HCT116 (cell line): ENCODE measurements at regions not wholly inside any gene's neighbourhood (a gene's known extent, or its start where the extent isn't known, plus 50 kb on each side); places are given as distances from the start of the nearest gene placed in this dataset.

Experiments
- ATAC-seq: fragments of 200-7000 bp; cut with Tn5 transposase; 2 replicates; pipeline ENCODE4 v1.9.1; 2020; ENCODE audit warnings: mild to moderate bottlenecking, moderate library complexity
- BruUV-seq: library from RNA; stranded (reverse); fragments of 400-500 nt; replicated peaks from 2 replicates; lab custom pipeline; 2021; lab: Mats Ljungman, UMichigan
- CTCF ChIA-PET: fragments of 300-600 bp; sonication (Branson Sonifier 250); formaldehyde crosslinking; loops from one replicate; lab custom pipeline; 2021; ENCODE audit warnings: antibody characterized with exemption; lab: Charles Lee
- POLR2A ChIA-PET: fragments of 300-600, 350-600 bp; sonication (Branson Sonifier 250); formaldehyde crosslinking; loops from one replicate; lab custom pipeline; 2021; ENCODE audit warnings: antibody characterized with exemption; lab: Charles Lee
- RAD21 ChIA-PET, 2 experiments: fragments of 300-600 bp; sonication (Branson Sonifier 250); formaldehyde crosslinking; loops; one replicate each; lab custom pipeline; 2023; ENCODE audit warnings: low total read pairs in 2 of 2; ENCODE audit not compliant: uncharacterized antibody in 2 of 2, unreplicated experiment in 2 of 2, low non-redundant PET in 1 of 2; lab: Charles Lee
- DNase-seq: peaks from one replicate; pipeline ENCODE4 v3.0.0-alpha.2; 2010; ENCODE audit warnings: low read depth, low spot score
- H2AFZ ChIP-seq: fragments of 200-600 bp; shearing (Covaris generic), sonication (generic); 2 replicates; pipeline ENCODE4 v1.6.1; 2017; ENCODE audit warnings: low read depth, mixed run types, mixed read lengths, antibody characterized with exemption, low read length; ENCODE audit not compliant: poor library complexity, severe bottlenecking
- H3K27ac ChIP-seq: 2 replicates; pipeline ENCODE4 v1.5.1; 2012; ENCODE audit warnings: low read depth, low read length
- H3K27me3 ChIP-seq: fragments of 200-600 bp; sonication (generic); 2 replicates; pipeline ENCODE4 v1.6.1; 2016; ENCODE audit warnings: mixed run types, low read length, mixed read lengths; ENCODE audit not compliant: insufficient read depth
- H3K36me3 ChIP-seq, 2 experiments: fragments of 200-500 bp in 1 of 2; fragments of 200-600 bp in 1 of 2; sonication (Bioruptor generic) in 1 of 2; sonication (generic) in 1 of 2; 2 replicates each; pipeline versions ENCODE4 v1.5.1 to v1.6.1; 2014 to 2016; ENCODE audit warnings: low read length in 2 of 2, inconsistent platforms in 1 of 2, mixed read lengths in 1 of 2, mixed run types in 1 of 2; ENCODE audit not compliant: insufficient read depth in 2 of 2, control insufficient read depth in 1 of 2
- H3K4me1 ChIP-seq, 2 experiments: fragments of 200-600 bp in 1 of 2; sonication (generic) in 1 of 2; 2 replicates each; pipeline versions ENCODE4 v1.5.1 to v1.6.1; 2012 to 2017; ENCODE audit warnings: low read length in 2 of 2, inconsistent platforms in 1 of 2, mild to moderate bottlenecking in 1 of 2, mixed read lengths in 1 of 2, mixed run types in 1 of 2, moderate library complexity in 1 of 2; ENCODE audit not compliant: insufficient read depth in 2 of 2, control insufficient read depth in 1 of 2
- H3K4me2 ChIP-seq: fragments of 200-600 bp; sonication (generic); 2 replicates; pipeline ENCODE4 v1.6.1; 2017; ENCODE audit warnings: mixed run types, low read length, mixed read lengths
- H3K4me3 ChIP-seq, 2 experiments: fragments of 200-600 bp in 1 of 2; sonication (generic) in 1 of 2; replicated peaks in 1 of 2; 2 replicates each; pipeline ENCODE4 v1.5.1; 2011 to 2016; ENCODE audit warnings: low read length in 2 of 2, control low read depth in 1 of 2, low read depth in 1 of 2, mild to moderate bottlenecking in 1 of 2, mixed read lengths in 1 of 2, mixed run types in 1 of 2
- H3K79me2 ChIP-seq: fragments of 200-600 bp; sonication (generic); 2 replicates; pipeline ENCODE4 v1.6.1; 2017; ENCODE audit warnings: mild to moderate bottlenecking, mixed run types, low read length, moderate library complexity, mixed read lengths; ENCODE audit not compliant: insufficient read depth
- H3K9ac ChIP-seq: fragments of 200-600 bp; sonication (generic); 2 replicates; pipeline ENCODE4 v1.6.1; 2016; ENCODE audit warnings: low read length, mixed read lengths
- H3K9me2 ChIP-seq: fragments of 200-600 bp; sonication (generic), shearing (Covaris generic); 2 replicates; pipeline ENCODE4 v1.6.1; 2017; ENCODE audit warnings: mixed run types, mild to moderate bottlenecking, moderate library complexity; ENCODE audit not compliant: insufficient read depth
- H3K9me3 ChIP-seq, 2 experiments: fragments of 200-500 bp in 1 of 2; fragments of 200-600 bp in 1 of 2; sonication (Bioruptor generic) in 1 of 2; sonication (generic) in 1 of 2; 2 replicates each; pipeline ENCODE4 v1.6.1; 2014 to 2017; ENCODE audit warnings: low read length in 2 of 2, mixed read lengths in 2 of 2, inconsistent platforms in 1 of 2, low read depth in 1 of 2, mild to moderate bottlenecking in 1 of 2, mixed run types in 1 of 2, moderate library complexity in 1 of 2; ENCODE audit not compliant: control insufficient read depth in 1 of 2, insufficient read depth in 1 of 2
- H4K20me1 ChIP-seq: fragments of 200-600 bp; sonication (generic), shearing (Covaris generic); 2 replicates; pipeline ENCODE4 v1.6.1; 2017; ENCODE audit warnings: mixed run types, mild to moderate bottlenecking, moderate library complexity; ENCODE audit not compliant: insufficient read depth
- ATF3 ChIP-seq: IDR thresholded peaks from 2 replicates; pipeline ENCODE4 v1.6.1; 2012
- CEBPB ChIP-seq: IDR thresholded peaks from 2 replicates; pipeline ENCODE4 v1.6.1; 2012; ENCODE audit warnings: low read depth
- EGR1 ChIP-seq: IDR thresholded peaks from 2 replicates; pipeline ENCODE4 v1.6.1; 2012; ENCODE audit warnings: low read depth
- FOSL1 ChIP-seq: IDR thresholded peaks from 2 replicates; pipeline ENCODE4 v1.6.1; 2012; ENCODE audit warnings: low read depth
- JUND ChIP-seq: IDR thresholded peaks from 2 replicates; pipeline ENCODE4 v1.6.1; 2012
- POLR2AphosphoS5 ChIP-seq: IDR thresholded peaks from 2 replicates; pipeline ENCODE4 v1.6.1; 2011; ENCODE audit warnings: mild to moderate bottlenecking, low read depth, low read length, moderate library complexity
- SIN3A ChIP-seq: IDR thresholded peaks from 2 replicates; pipeline ENCODE4 v1.6.1; 2012; ENCODE audit warnings: low read depth
- ZFX ChIP-seq: fragments of 450-650 bp; IDR thresholded peaks from 2 replicates; pipeline ENCODE4 v1.6.1; 2017
- ZNF274 ChIP-seq: fragments of 200-500 bp; sonication (Bioruptor generic); IDR thresholded peaks from 2 replicates; pipeline ENCODE4 v1.6.1; 2014; ENCODE audit warnings: mild to moderate bottlenecking, low read depth, low read length, inconsistent platforms
- intact Hi-C: fragments of 100-400 bp; cut with micrococcal nuclease; formaldehyde crosslinking; loops from 2 replicates; pipeline ENCODE4 v1.10.0; 2022
- TF ChIP-seq, protein P1 (sequence below): IDR thresholded peaks from 2 replicates; pipeline ENCODE4 v1.6.1; 2012; ENCODE audit warnings: low read depth
- TF ChIP-seq, protein P2 (sequence below), 3 experiments: fragments of 200-600 bp in 1 of 3; sonication (generic) in 1 of 3; IDR thresholded peaks in 2 of 3; conservative IDR thresholded peaks in 1 of 3; 2 replicates each; pipeline ENCODE4 v1.5.1; 2012 to 2017; ENCODE audit warnings: low read depth in 2 of 3, low read length in 2 of 3, antibody characterized with exemption in 1 of 3, borderline replicate concordance in 1 of 3, control low read depth in 1 of 3, mild to moderate bottlenecking in 1 of 3, mixed read lengths in 1 of 3, mixed run types in 1 of 3, moderate library complexity in 1 of 3; ENCODE audit not compliant: insufficient read depth in 1 of 3

GRCh38 chr1:187527346-187527745, 698.6 kb downstream of the PLA2G4A start (continued):
- TF ChIP-seq, protein P1, sequence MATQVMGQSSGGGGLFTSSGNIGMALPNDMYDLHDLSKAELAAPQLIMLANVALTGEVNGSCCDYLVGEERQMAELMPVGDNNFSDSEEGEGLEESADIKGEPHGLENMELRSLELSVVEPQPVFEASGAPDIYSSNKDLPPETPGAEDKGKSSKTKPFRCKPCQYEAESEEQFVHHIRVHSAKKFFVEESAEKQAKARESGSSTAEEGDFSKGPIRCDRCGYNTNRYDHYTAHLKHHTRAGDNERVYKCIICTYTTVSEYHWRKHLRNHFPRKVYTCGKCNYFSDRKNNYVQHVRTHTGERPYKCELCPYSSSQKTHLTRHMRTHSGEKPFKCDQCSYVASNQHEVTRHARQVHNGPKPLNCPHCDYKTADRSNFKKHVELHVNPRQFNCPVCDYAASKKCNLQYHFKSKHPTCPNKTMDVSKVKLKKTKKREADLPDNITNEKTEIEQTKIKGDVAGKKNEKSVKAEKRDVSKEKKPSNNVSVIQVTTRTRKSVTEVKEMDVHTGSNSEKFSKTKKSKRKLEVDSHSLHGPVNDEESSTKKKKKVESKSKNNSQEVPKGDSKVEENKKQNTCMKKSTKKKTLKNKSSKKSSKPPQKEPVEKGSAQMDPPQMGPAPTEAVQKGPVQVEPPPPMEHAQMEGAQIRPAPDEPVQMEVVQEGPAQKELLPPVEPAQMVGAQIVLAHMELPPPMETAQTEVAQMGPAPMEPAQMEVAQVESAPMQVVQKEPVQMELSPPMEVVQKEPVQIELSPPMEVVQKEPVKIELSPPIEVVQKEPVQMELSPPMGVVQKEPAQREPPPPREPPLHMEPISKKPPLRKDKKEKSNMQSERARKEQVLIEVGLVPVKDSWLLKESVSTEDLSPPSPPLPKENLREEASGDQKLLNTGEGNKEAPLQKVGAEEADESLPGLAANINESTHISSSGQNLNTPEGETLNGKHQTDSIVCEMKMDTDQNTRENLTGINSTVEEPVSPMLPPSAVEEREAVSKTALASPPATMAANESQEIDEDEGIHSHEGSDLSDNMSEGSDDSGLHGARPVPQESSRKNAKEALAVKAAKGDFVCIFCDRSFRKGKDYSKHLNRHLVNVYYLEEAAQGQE: no peak
- TF ChIP-seq JUND (no peak), POLR2AphosphoS5 (no peak), EGR1 (no peak), ATF3 (no peak), FOSL1 (no peak), CEBPB (no peak), ZNF274 (no peak), SIN3A (no peak)

GRCh38 chr1:187537936-187538335, 709.2 kb downstream of the PLA2G4A start:
- Histone ChIP-seq H3K27ac (no peak overlapping the region), H3K36me3 (no peaks in the 10 kb centered on the region), H3K9me3 (no peaks in the 10 kb centered on the region), H2AFZ (no peak overlapping the region), H3K9me2 (no peaks in the 10 kb centered on the region), H3K4me3 (no peak overlapping the region)
- intact Hi-C loops: no loop called here
- no peak for DNase-seq
- POLR2A ChIA-PET: no interaction called here
- no TSS peak for BruUV-seq
- CTCF ChIA-PET: no interaction called here
- TF ChIP-seq ZFX: no peak
- TF ChIP-seq, protein P2, sequence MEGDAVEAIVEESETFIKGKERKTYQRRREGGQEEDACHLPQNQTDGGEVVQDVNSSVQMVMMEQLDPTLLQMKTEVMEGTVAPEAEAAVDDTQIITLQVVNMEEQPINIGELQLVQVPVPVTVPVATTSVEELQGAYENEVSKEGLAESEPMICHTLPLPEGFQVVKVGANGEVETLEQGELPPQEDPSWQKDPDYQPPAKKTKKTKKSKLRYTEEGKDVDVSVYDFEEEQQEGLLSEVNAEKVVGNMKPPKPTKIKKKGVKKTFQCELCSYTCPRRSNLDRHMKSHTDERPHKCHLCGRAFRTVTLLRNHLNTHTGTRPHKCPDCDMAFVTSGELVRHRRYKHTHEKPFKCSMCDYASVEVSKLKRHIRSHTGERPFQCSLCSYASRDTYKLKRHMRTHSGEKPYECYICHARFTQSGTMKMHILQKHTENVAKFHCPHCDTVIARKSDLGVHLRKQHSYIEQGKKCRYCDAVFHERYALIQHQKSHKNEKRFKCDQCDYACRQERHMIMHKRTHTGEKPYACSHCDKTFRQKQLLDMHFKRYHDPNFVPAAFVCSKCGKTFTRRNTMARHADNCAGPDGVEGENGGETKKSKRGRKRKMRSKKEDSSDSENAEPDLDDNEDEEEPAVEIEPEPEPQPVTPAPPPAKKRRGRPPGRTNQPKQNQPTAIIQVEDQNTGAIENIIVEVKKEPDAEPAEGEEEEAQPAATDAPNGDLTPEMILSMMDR (IDR thresholded peaks at IDR 0.05 in 2 of 3, conservative IDR thresholded peaks at IDR 0.05 in 1 of 3; ENCODE audit: borderline replicate concordance in 1 of 3, insufficient read depth in 1 of 3, low read depth in 2 of 3, low read length in 2 of 3): no peak
- TF ChIP-seq, all 23 proteins: peak for 0
- H3K4me2 ChIP-seq: no peak overlapping the region
- RAD21 ChIA-PET: no interaction called here
- H3K79me2 ChIP-seq: no peaks in the 10 kb centered on the region
- no peak overlapping the region for H3K9ac ChIP-seq
- H4K20me1 ChIP-seq: no peaks in the 10 kb centered on the region
- no peaks in the 10 kb centered on the region for H3K4me1 ChIP-seq
- H3K27me3 ChIP-seq: no peaks in the 10 kb centered on the region
- no peak for ATAC-seq
